Spleen (tissue), 11 donors: ENCODE measurements at regions not wholly inside any gene's neighbourhood (a gene's known extent, or its start where the extent isn't known, plus 50 kb on each side); places are given as distances from the start of the nearest gene placed in this dataset.

Experiments
- DNase-seq: peaks from one replicate; pipeline ENCODE4 v3.0.0-alpha.2; 2020
- H3K27ac ChIP-seq, 8 donors: fragments of 200-600 bp; sonication (generic) in 7 of 8; 1 replicate in 4 of 8; 2 replicates in 4 of 8; pipeline versions ENCODE4 v1.5.0 to v1.8.0; 2016 to 2021; ENCODE audit warnings: inconsistent platforms in 4 of 8, mild to moderate bottlenecking in 4 of 8, moderate library complexity in 1 of 8
- H3K27me3 ChIP-seq, 7 donors: fragments of 200-600 bp; sonication (generic) in 6 of 7; replicated peaks in 1 of 7; 1 replicate in 4 of 7; 2 replicates in 3 of 7; pipeline versions ENCODE4 v1.5.0 to v1.8.0; 2016 to 2021; ENCODE audit warnings: inconsistent platforms in 3 of 7, mild to moderate bottlenecking in 1 of 7
- H3K36me3 ChIP-seq, 6 donors: fragments of 200-600 bp; sonication (generic) in 5 of 6; 1 replicate in 4 of 6; 2 replicates in 2 of 6; pipeline versions ENCODE4 v1.5.0 to v1.8.0; 2016 to 2021; ENCODE audit warnings: inconsistent platforms in 2 of 6
- H3K4me1 ChIP-seq, 6 donors: fragments of 200-600 bp; sonication (generic) in 5 of 6; 1 replicate in 3 of 6; 2 replicates in 3 of 6; pipeline versions ENCODE4 v1.5.0 to v1.8.0; 2016 to 2021; ENCODE audit warnings: inconsistent platforms in 3 of 6
- H3K4me3 ChIP-seq, 8 donors: fragments of 200-600 bp; sonication (generic) in 7 of 8; 1 replicate in 4 of 8; 2 replicates in 4 of 8; pipeline versions ENCODE4 v1.5.0 to v1.8.0; 2016 to 2021; ENCODE audit warnings: inconsistent platforms in 4 of 8, mild to moderate bottlenecking in 4 of 8, moderate library complexity in 2 of 8
- H3K9me3 ChIP-seq, 8 donors: fragments of 200-600 bp; sonication (generic) in 7 of 8; 1 replicate in 4 of 8; 2 replicates in 4 of 8; pipeline versions ENCODE4 v1.5.0 to v1.8.0; 2016 to 2021; ENCODE audit warnings: inconsistent platforms in 4 of 8
- CTCF ChIP-seq, 11 experiments: fragments of 200-600 bp in 7 of 11; fragments of 450-650 bp in 4 of 11; sonication (generic) in 4 of 11; IDR thresholded peaks in 8 of 11; conservative IDR thresholded peaks in 3 of 11; 1 replicate in 7 of 11; 2 replicates in 4 of 11; pipeline versions ENCODE4 v1.4.0 to v1.8.0; 2016 to 2021; ENCODE audit warnings: antibody characterized with exemption in 11 of 11, inconsistent platforms in 4 of 11, mild to moderate bottlenecking in 1 of 11
- POLR2A ChIP-seq, 3 donors: fragments of 450-650 bp; IDR thresholded peaks; one replicate each; pipeline ENCODE4 v1.5.1; 2017; ENCODE audit warnings: antibody characterized with exemption in 3 of 3, mild to moderate bottlenecking in 1 of 3
- POLR2AphosphoS5 ChIP-seq, 3 donors: sonication (generic); formaldehyde crosslinking; IDR thresholded peaks; one replicate each; pipeline ENCODE4 v1.5.1; 2017; ENCODE audit warnings: antibody characterized with exemption in 3 of 3
- WGBS, 5 donors: extraction: QIAGEN DNeasy Blood & Tissue Kit in 3 of 5; methylation state at CpG; one replicate each; pipeline versions ENCODE4 v1.1.5 to v1.1.7; 2013 to 2018; 5-methylcytosine and 5-hydroxymethylcytosine counted together
- intact Hi-C: fragments of 100-400 bp; cut with DNase I; formaldehyde crosslinking; loops from one replicate; pipeline ENCODE4 v1.15.0; 2023; ENCODE audit warnings: low total_unique reads
- donor health status: healthy with polysubstance abuse.
- donor health status: DM: no; HTN: no; CAD: no; lungs with moderate emphysema.
- donor health status: DM: no; HTN: no; CAD: no.
- donor health status: Bipolar disorder and iron deficiency.
- donor health status: healthy.
- donor health status: DM: no; HTN: no; CAD: no.
- donor health status: DM: yes; HTN: yes; CAD: no.

- Histone ChIP-seq H3K9me3 (no peaks in the 10 kb centered on the region), H3K4me3 (no peak overlapping the region), H3K27me3 (no peaks in the 10 kb centered on the region), H3K27ac (no peak overlapping the region), H3K4me1 (no peaks in the 10 kb centered on the region), H3K36me3 (no peaks in the 10 kb centered on the region)
- intact Hi-C loops, result no loop called here
- no peak for DNase-seq
- TF ChIP-seq POLR2AphosphoS5 (IDR thresholded peaks at IDR 0.05) (no peak), POLR2A (IDR thresholded peaks at IDR 0.05) (no peak), CTCF (IDR thresholded peaks at IDR 0.05 in 8 of 11, conservative IDR thresholded peaks at IDR 0.05 in 3 of 11) (no peak)
Observed at GRCh38 chr9:3099646-3100045, 255.8 kb upstream of the PUM3 start.

GRCh38 chr9:3088219-3088618, 244.3 kb upstream of the PUM3 start:
- WGBS, 5 donors, result 85 to 90% (median 88%) methylated on average over 8 of the region's 8 CpGs
- no peak overlapping the region for H3K4me3 ChIP-seq

GRCh38 chr9:3087697-3088096, 243.8 kb upstream of the PUM3 start:
- Histone ChIP-seq H3K4me1 (no peaks in the 10 kb centered on the region), H3K36me3 (no peaks in the 10 kb centered on the region), H3K27ac (no peak overlapping the region), H3K4me3 (no peak overlapping the region), H3K9me3 (no peaks in the 10 kb centered on the region), H3K27me3 (no peaks in the 10 kb centered on the region)
- DNase-seq, result no peak
- 67 to 85% (median 77%) methylated on average over 4 of the region's 4 CpGs for WGBS, 5 donors
- intact Hi-C loops, result no loop called here
- TF ChIP-seq CTCF (IDR thresholded peaks at IDR 0.05 in 8 of 11, conservative IDR thresholded peaks at IDR 0.05 in 3 of 11), result no peak
- TF ChIP-seq POLR2A (IDR thresholded peaks at IDR 0.05), result no peak
- TF ChIP-seq POLR2AphosphoS5 (IDR thresholded peaks at IDR 0.05), result no peak

More at GRCh38 chr9:3088219-3088618, 244.3 kb upstream of the PUM3 start:
- no peak for TF ChIP-seq CTCF (IDR thresholded peaks at IDR 0.05 in 8 of 11, conservative IDR thresholded peaks at IDR 0.05 in 3 of 11)
- TF ChIP-seq POLR2A (IDR thresholded peaks at IDR 0.05), result no peak
- no peak for TF ChIP-seq POLR2AphosphoS5 (IDR thresholded peaks at IDR 0.05)
- Histone ChIP-seq H3K4me1 (no peaks in the 10 kb centered on the region), H3K27me3 (no peaks in the 10 kb centered on the region), H3K9me3 (no peaks in the 10 kb centered on the region), H3K36me3 (no peaks in the 10 kb centered on the region), H3K27ac (no peak overlapping the region)
- intact Hi-C loops, result no loop called here
- no peak for DNase-seq

GRCh38 chr9:3080951-3081350, 237.1 kb upstream of the PUM3 start:
- DNase-seq, result no peak
- intact Hi-C loops, result no loop called here
- 74 to 87% (median 83%) methylated on average over 3 of the region's 3 CpGs for WGBS, 5 donors
- Histone ChIP-seq H3K27ac (no peak overlapping the region), H3K36me3 (no peaks in the 10 kb centered on the region), H3K9me3 (peaks cover 0 to 4% (median 0%) of the 10 kb centered on the region in 8 donors), H3K4me3 (no peak overlapping the region), H3K4me1 (no peaks in the 10 kb centered on the region), H3K27me3 (no peaks in the 10 kb centered on the region)
- TF ChIP-seq CTCF (IDR thresholded peaks at IDR 0.05 in 8 of 11, conservative IDR thresholded peaks at IDR 0.05 in 3 of 11), result no peak
- no peak for TF ChIP-seq POLR2A (IDR thresholded peaks at IDR 0.05)
- TF ChIP-seq POLR2AphosphoS5 (IDR thresholded peaks at IDR 0.05), result no peak
